GM13977 (cell line): ENCODE measurements at regions not wholly inside any gene's neighbourhood (a gene's known extent, or its start where the extent isn't known, plus 50 kb on each side); places are given as distances from the start of the nearest gene placed in this dataset.
A peak's percentile ranks its signal among the peaks of the same experiment; 100 is the strongest.
"Not testable (repeated sequence)": the region's sequence is repeated elsewhere in the genome, so short reads cannot be mapped to it uniquely, and the experiment has no call there.

Experiments
- DNase-seq: peaks from one replicate; pipeline ENCODE4 v3.0.0; 2012; ENCODE audit warnings: low spot score
- in situ Hi-C: fragments of 300-500 bp; cut with MboI; formaldehyde crosslinking; loops from one replicate; pipeline ENCODE4 v1.12.0; 2022; ENCODE audit warnings: low sequenced_read_pairs, low pct_unique_long_range_greater_than_20kb, mixed read lengths, inconsistent platforms; ENCODE audit not compliant: unreplicated experiment
- TF ChIP-seq, protein P1 (sequence below): IDR thresholded peaks from 2 replicates; pipeline ENCODE4 v1.5.1; 2012; ENCODE audit warnings: mild to moderate bottlenecking, control low read depth; ENCODE audit not compliant: insufficient read depth; ENCODE audit errors: extremely low read depth, missing control alignments

DNA sequence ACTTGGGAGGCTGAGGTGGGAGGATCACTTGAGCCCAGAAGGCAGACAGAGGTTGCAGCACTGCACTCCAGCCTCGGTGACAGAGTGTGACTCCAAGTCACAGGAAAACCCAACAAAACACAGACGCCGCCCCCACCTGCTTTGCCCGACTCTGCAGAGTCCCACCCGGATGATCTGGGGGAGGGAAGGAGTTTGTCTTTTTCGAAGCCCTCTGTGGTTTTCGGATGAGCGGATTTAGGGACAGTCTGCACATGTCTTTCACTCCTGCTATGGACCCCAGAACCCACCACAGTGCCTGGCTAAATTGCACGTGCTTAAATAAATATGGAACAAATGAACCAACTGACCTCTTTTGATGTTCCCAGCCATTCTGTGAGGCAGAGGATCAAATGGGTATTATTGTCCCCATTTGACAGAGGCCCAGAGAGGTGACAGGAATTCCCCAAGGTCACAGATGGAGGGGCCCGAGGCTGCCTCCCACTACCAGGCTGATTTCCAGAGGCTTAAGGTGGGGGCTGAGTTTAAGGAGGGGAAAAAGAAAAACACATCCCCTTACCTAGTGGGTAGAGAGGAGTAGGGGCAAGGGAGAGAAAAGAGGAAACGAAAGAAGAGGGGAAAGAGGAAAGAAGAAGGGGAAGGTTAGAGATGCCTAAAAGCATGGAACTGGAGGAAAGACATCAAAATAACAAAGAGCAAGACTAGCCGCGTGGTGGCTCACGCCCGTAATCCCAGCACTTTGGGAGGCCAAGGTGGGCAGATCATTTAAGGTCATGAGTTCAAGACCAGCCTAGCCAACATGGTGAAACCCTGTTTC is 59.4 kb upstream of the TFRC start:
- in situ Hi-C loops: no loop called here
- no peak for DNase-seq
- TF ChIP-seq, protein P1, sequence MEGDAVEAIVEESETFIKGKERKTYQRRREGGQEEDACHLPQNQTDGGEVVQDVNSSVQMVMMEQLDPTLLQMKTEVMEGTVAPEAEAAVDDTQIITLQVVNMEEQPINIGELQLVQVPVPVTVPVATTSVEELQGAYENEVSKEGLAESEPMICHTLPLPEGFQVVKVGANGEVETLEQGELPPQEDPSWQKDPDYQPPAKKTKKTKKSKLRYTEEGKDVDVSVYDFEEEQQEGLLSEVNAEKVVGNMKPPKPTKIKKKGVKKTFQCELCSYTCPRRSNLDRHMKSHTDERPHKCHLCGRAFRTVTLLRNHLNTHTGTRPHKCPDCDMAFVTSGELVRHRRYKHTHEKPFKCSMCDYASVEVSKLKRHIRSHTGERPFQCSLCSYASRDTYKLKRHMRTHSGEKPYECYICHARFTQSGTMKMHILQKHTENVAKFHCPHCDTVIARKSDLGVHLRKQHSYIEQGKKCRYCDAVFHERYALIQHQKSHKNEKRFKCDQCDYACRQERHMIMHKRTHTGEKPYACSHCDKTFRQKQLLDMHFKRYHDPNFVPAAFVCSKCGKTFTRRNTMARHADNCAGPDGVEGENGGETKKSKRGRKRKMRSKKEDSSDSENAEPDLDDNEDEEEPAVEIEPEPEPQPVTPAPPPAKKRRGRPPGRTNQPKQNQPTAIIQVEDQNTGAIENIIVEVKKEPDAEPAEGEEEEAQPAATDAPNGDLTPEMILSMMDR: no peak

DNA sequence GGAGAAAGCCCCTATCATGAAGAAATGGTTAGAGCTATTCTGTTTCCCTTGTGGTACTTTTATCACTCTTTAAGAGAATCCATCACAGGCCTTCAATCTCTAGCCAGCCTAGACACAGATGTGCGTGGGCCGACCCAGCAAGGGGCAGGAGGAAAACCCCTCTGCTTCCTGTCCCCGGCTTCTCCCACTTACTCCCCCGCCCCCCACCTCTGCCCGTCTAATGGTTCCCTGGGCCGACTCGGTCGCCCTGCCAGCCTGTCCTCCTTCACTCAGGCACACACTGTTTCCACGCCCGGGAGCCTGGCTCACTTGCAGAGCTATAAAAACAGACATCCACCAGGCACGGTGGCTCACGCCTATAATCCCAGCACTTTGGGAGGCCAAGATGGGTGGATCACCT is 58.3 kb upstream of the TFRC start:
- TF ChIP-seq, protein P1: no peak
- in situ Hi-C loops: no loop called here
- DNase-seq: no peak

DNA sequence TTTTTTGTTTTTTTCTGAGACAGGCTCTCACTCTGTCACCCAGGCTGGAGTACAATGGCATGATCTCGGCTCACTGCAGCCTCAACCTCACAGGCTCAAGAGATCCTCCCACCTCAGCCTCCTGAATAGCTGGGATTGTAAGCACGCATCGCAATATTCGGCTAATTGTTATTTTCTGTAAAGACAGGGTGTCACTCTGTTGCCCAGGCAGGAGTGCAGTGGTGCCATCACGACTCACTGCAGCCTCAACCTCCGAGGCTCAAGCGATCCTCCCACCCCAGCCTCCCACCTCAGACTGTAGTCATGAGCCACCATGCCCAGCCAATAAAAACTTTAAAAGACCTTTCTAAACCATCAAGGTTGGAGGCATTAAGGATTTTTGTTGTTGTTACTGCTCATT is 57.4 kb upstream of the TFRC start:
- TF ChIP-seq, protein P1: no peak
- in situ Hi-C loops: no loop called here
- DNase-seq: no peak

DNA sequence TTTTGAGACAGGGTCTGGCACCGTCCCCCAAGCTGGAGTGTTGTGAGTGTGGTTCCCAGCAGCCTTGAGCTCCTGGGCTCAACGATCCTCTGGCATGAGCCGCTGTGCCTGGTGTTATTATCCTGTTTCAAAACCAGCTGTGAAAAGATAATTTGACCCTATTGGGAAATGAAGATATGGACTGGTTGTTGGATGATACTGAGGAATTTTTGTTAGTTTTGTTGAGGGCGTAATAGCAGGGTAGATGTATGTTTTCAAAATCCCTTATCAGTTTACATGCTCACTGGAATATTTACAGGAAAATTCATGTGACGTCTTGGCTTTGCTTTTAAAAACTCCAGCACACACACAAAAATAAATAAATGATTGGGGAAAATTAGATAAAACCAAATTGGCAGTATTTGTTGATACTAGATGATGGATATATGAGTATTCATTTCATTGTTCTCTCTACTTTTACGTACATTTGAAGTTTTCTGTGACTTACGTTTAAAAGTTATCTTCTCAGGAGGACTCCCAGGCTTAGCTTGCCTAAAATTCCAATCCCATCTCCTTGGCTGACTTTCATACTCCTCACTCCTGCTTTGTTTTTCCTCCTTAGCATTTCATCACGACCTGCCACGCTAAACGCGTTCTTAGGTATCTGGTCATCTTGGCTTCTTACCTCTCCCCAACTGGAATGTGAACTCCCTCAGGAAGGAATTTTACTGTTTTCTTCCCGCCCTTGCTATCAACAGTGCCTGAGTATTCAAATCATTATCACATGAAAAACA is 56.8 kb upstream of the TFRC start:
- in situ Hi-C loops: no loop called here
- TF ChIP-seq, protein P1: no peak
- no peak for DNase-seq

DNA sequence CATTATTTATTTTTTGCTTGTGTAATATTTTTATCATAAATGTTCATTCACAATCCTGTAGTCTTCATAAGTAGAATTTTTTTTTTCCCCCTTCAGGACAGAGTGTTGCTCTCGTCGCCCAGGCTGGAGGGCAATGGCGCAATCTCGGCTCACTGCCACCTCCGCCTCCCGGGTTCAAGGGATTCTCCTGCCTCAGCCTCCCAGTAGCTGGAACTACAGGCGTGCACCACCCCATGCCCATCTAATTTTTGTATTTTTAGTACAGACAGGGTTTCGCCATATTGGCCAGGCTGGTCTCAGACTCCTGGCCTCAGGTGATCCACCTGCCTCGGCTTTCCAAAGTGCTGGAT is 54.7 kb upstream of the TFRC start:
- DNase-seq, in situ Hi-C loops: not testable (repeated sequence)

DNA sequence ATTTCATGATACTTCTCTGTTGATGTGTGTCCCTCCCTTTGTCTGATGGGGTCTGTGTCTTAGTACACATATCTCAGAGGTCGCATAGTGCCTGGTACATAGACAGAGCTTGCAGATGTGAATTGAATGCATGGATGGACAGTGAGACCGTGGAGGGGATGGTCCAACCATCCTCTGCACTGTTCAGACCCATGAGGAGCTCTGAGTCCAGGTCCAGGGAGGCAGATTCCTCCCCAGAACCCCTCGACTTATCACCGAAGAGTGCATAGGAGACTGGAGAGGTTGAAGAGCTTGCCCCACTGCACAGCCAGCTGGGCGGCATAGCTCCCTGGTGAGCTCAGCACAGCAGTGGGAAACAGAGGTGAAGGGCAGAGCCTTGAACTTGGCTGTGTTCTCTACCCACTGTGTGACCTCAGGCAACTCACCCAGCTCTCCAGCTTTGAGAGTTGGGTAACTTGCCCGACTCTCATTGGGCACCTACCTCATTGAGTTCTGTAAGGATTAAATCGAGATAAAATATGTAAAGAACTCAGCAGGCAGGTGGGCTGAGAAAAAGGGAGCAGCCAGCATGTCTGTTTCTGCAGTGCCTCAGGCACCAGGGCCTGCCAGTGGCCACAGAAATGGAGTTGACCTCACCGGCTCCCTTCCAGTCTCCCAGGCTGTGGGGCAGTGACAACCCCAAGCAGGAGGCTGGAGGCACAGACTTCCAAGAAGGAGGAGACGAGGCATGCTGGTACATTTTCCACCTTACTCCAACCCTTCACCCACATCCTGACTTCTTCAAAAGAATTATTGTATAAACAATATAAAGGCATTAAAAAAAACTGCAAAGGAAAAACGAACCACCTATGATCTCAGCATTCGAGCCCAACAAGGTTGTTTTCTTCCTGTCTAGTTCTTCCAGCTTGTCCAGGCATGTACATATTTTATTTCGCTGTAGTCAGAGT is 54.1 kb upstream of the TFRC start:
- DNase-seq: no peak
- TF ChIP-seq, protein P1: peak; percentile 0
- in situ Hi-C loops: no loop called here

DNA sequence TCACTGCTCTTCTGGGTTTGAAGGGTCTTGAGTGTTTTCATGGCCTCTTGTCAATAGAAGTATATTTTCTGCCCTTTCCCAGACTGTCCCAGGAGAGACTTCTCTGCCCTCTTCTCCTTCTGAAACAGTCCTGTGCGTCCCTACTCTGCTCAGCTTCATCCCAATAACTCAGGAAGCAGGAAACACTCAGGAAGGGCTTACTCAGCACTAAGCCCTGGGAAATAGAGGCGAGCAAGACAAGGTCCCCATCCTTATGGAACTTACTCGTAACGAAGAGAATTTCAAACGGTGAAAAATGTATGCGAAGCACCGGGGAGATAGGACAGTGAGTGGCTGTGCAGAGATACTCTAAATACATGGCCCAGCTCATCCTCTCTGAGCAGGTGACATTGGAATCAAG is 52.8 kb upstream of the TFRC start:
- in situ Hi-C loops: no loop called here
- TF ChIP-seq, protein P1: no peak
- DNase-seq: no peak

DNA sequence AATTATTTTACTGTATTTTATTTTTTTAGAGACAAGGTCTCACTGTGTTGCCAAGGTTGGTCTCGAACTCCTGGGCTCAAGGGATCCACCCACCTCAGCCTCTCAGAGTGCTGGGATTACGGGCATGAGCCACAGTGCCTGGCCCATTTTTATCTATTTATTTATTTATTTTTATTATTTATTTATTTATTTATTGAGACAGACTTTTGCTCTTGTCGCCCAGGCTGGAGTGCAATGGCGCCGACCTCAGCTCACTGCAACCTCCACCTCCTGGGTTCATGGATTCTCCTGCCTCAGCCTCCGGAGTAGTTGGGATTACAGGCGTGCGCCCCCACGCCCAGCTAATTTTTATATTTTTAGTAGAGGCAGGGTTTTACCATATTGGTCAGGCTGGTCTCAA is 52.0 kb upstream of the TFRC start:
- in situ Hi-C loops, DNase-seq: not testable (repeated sequence)
